ENCODE measurements at regions not wholly inside any gene's neighbourhood (a gene's known extent, or its start where the extent isn't known, plus 50 kb on each side); places are given as distances from the start of the nearest gene placed in this dataset.

GRCh38 chr7:25952261-25953057 is 199.5 kb upstream of the NFE2L3 start:
- Histone ChIP-seq H3K79me2 (ENCODE audit: insufficient read depth, low read length) (no peaks in the 10 kb centered on the region), H3K4me2 (ENCODE audit: low read length) (peak overlapping the region; percentile 95), H3K4me1 (ENCODE audit: control insufficient read depth in 1 of 2, insufficient read depth in 2 of 2, low read length in 2 of 2) (peaks cover 8 to 18% of the 10 kb centered on the region in 2 experiments), H3K9me3 (ENCODE audit: control insufficient read depth in 1 of 2, insufficient read depth in 1 of 2, low read depth in 1 of 2, low read length in 2 of 2) (no peaks in the 10 kb centered on the region), H3K9ac (ENCODE audit: low read length) (no peak overlapping the region; the same call in 1 of the 2 replicates), H3K27ac (ENCODE audit: low read depth, low read length) (no peak overlapping the region), H3K36me3 (ENCODE audit: control insufficient read depth in 1 of 2, insufficient read depth in 2 of 2, low read length in 2 of 2) (no peaks in the 10 kb centered on the region), H4K20me1 (ENCODE audit: insufficient read depth) (no peaks in the 10 kb centered on the region), H3K4me3 (replicated peaks in 1 of 2; ENCODE audit: low read depth in 1 of 2, low read length in 2 of 2) (no peak overlapping the region), H3K9me2 (ENCODE audit: insufficient read depth) (no peaks in the 10 kb centered on the region), H3K27me3 (ENCODE audit: insufficient read depth, low read length) (no peaks in the 10 kb centered on the region), H2AFZ (ENCODE audit: low read depth, low read length, poor library complexity, severe bottlenecking) (peak overlapping the region; percentile 92)
- ChIA-PET RAD21 (ENCODE audit: low non-redundant PET in 1 of 2, low total read pairs in 2 of 2, uncharacterized antibody in 2 of 2, unreplicated experiment in 2 of 2) (no interaction called here), POLR2A (no interaction called here), CTCF (no interaction called here)
- ATAC-seq (no peak), DNase-seq (ENCODE audit: low read depth, low spot score) (no peak)
- no TSS peak for BruUV-seq (replicated peaks)
- intact Hi-C loops (cut with micrococcal nuclease): no loop called here
- TF ChIP-seq ATF3 (IDR thresholded peaks at IDR 0.05) (no peak), JUND (IDR thresholded peaks at IDR 0.05) (no peak), FOSL1 (IDR thresholded peaks at IDR 0.05; ENCODE audit: low read depth) (no peak), CTCF (IDR thresholded peaks at IDR 0.05 in 2 of 3, conservative IDR thresholded peaks at IDR 0.05 in 1 of 3; ENCODE audit: borderline replicate concordance in 1 of 3, insufficient read depth in 1 of 3, low read depth in 2 of 3, low read length in 2 of 3) (no peak), EGR1 (IDR thresholded peaks at IDR 0.05; ENCODE audit: low read depth) (no peak), MAX (IDR thresholded peaks at IDR 0.05) (no peak), CEBPB (IDR thresholded peaks at IDR 0.05; ENCODE audit: low read depth) (no peak), CBX3 (IDR thresholded peaks at IDR 0.05; ENCODE audit: low read depth) (no peak)

Data from HCT116 (cell line).